ENCODE measurements at regions not wholly inside any gene's neighbourhood (a gene's known extent, or its start where the extent isn't known, plus 50 kb on each side); places are given as distances from the start of the nearest gene placed in this dataset.
"Not testable (repeated sequence)": the region's sequence is repeated elsewhere in the genome, so short reads cannot be mapped to it uniquely, and the experiment has no call there.

DNA sequence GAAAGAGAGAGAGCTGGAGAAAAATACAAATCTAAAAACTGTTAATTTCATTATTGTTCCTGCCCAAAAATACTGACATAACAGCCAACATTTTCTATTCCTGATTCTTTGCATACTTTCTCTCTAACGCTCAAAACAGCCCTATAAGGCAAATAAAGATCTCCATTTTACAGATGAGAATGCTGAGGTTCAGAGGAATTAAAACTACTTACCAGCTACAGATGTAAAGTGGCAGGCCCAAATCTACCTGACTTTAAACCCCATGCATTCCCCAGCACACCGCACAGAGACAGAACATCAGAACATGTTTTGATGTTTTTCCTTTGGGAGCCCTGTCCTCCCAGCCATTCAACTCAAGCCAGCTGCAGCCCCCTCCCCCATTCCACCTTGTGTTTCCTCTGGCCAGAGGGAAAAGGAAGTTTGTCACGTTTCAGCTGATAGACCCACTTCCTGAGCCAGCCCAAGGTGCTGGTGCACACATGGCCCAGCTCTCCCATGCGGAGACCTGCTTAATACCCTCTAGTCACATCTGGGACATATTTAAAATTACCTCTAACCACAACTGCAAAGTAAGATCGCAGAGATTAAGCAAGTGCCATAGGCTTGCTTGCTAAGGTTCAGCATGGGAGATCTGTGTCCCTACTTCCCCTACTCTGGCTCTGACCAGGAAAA lies 133.1 kb upstream of the NFIA start:
- DNase-seq: no peak

DNA sequence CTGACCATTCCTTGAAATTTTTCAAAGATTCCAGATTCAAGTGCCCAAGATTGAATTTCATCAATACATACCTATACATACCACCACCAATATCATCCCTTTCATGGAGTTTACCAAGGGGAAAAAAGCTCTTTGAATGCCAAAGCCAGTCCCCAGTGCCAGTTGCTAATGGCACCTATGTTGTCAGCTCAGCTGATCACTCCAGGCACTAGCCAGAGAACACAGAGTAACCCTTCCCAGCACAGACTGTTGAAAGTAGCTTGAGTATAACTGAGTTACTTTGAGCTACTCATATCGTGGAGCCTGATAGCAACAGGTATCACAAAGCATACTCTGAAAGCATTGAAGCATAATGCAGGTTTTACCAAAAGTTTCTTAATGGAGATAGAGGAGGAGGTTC lies 133.9 kb upstream of the NFIA start:
- peak; percentile 27 for DNase-seq

GRCh38 chr1:60947367-60947766 lies 135.0 kb upstream of the NFIA start:
- no peak for DNase-seq

GRCh38 chr1:60942896-60943638 lies 139.3 kb upstream of the NFIA start:
- DNase-seq: no peak

DNA sequence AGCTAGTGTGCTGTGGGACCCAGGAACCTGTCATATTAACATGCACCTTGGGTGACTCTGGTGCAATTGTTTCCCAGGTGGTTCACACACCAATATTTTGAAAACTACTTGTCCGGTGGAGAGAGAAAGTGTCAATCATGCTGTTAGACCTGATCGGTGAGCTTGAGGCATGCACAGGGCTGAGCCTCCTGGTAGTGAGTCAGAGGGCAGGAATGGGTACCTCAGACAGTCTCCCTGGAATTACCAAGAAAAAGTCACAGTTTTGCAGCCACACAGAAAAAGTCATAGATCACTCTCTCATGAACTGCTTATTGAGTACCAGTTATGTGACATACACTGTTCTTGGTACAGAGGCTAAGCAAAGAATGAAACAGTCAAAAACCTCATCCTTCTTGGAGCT lies 140.1 kb upstream of the NFIA start:
- no peak for DNase-seq

GRCh38 chr1:60940685-60941084 lies 141.7 kb upstream of the NFIA start:
- DNase-seq: not testable (repeated sequence)

- DNase-seq: no peak
These were observed 144.6 kb upstream of the NFIA start for GRCh38 chr1:60937720-60938119.

DNA sequence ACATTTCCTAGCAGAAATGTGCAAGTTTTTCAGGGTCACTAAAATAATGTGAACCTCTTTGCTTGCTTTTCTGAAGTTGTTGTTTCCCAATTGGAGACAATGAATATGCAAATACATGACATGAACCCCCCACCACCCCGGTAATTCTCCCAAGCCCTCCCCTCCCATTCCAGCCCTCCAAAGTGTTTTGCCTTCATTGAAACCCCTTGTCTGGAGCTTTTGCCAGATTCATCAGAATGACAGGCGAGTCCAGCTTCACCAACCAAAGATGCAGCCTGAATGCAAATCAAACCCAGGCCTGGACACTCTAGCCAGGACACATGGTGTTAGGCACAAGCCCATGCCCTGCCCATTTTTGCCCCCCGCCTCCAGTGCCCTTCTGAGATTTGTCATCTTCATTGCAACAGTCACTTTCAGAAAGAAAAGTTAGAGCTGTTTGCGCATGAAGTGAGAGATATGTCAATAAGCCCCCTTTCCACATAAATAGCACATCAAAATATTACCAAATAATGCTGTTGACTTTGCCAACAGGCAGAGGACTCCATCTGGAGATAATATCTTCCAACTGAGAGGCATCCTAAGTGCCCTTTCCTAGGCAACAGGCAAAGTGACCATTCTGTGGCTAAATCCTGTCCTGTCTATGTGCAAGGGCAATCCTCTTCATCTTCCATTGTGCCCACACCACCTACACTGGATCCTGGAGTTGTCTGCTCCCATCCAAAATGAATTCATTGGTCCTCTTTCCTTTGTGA lies 145.6 kb upstream of the NFIA start:
- no peak for DNase-seq

DNA sequence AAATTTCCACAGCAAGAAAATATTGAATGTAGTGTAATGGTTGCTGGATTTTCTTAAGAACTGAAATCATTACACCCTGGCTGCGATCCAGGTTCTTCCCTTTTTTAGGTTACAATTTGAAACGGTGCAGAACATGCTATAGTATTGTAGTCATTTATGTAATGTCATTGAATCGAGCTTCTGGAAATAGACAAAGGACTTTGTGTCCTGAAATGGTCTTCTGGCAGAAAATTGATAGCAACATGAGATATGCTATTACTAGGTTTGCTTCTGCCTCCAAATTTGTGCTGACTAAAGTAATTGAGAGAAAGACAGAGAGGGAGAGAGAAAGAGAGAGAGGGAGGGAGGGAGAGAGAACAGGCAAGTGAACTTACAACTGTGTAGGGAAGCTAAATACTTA lies 146.2 kb upstream of the NFIA start:
- peak; percentile 88 for DNase-seq

- peak; percentile 50 for DNase-seq
These were observed 146.7 kb upstream of the NFIA start for GRCh38 chr1:60935599-60936110.

DNA sequence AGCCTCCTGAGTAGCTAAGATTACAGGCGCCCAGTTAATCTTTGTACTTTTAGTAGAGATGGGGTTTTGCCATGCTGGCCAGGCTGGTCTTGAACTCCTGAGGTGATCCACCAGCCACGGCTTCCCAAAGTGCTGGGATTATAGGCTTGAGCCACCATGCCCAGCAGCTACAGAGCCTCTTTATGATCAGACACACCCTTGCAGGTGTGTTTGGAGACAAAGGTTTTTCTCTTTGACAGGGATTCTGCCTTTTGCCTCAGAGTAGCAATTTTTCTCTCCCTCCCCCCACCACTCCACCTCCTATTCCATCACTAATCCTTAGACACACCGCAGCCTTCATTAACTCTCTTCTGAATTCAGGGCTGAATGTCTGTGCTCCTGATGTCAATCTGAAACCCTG lies 152.2 kb upstream of the NFIA start:
- no peak for DNase-seq

GRCh38 chr1:60924964-60925798 lies 157.2 kb upstream of the NFIA start:
- DNase-seq: no peak

- DNase-seq: no peak
These were observed 158.2 kb upstream of the NFIA start for GRCh38 chr1:60924165-60924564.

DNA sequence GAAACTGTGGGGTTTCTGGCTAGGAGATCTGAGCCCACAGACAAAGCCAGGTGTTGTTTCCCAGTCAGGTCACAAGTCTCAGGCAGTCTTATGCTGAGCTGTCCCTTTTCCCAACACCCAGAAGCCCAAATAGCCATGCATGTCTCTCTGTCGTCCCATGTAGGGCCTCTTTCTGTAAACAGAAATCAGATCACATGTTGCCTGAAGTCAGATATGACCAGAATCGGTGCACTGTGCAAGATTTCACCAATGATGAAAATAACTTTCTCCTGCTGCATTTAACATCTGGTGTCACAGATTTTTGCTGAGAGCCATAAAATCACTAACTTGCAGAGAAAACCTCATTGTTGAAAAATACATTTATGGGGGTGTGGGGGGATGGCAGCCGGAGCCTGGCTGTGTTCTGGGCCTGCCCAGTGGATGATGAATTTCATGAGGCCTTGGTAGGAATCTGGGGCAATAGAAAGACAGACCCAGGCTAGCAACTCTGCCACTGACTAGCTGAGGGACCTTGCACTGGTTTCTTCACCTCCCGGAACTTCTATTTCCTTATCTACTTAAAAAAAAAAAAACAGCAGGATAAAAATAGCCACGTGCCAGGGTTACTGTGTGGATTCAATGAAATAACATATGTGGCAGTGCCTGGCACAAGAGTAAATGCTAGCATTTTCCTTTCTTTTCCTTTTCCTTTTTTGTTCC lies 158.8 kb upstream of the NFIA start:
- DNase-seq: no peak

DNA sequence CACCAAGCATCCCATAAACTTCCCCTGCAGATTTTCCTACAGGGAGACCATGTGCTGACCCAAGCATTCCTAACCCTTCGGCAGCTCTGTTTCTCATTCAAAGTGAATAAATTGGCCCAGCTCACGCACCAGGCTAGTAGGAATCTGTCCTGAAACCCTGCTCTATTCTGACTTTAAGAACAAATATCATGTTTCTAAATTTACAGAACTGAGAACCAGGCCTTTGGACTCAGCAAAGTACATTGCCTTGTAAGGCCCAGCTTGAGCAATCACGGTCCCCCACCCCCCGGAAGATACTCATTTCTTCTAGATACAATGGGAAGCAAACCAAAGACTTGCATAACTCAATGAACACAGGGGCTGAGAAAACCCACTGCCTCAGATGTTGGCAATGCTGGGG lies 160.1 kb upstream of the NFIA start:
- DNase-seq: peak; percentile 14

DNA sequence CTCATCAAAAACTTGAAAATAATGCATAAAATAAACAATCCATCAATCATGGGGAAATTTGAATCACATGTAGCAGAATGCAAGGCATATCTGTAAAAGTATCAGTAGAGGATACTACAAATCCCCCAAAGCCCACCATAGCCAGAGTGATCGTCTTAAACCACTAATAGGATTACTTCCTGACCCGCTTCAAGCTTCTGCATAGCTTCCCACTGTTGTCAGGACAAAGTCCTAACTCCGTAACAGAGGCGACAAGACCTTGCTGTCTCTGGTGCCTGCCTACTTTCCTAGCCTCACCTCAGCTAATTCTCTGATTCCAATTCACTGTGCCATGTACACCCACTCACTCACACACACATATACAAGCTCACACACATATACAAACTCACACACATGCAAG lies 161.2 kb upstream of the NFIA start:
- DNase-seq: no peak

GRCh38 chr1:60920561-60920960 lies 161.8 kb upstream of the NFIA start:
- no peak for DNase-seq

DNA sequence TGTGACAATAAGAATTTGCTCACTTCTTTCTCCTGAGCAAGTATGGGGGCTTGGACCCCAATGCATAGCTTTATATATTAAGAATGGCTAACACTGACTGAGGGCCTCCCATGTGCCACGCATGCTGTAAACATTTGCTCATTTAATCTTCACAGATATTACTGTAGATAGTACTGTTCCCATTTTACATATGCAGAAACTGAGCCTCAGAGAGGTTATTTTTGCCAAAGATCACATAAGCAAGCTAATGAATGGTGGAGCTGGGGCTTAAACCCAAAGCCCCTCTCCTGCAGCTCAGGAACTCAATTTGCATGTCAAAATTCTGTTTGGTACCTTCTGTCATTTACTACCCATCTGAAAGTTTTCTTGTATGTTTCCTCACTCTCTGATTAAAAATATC lies 163.5 kb upstream of the NFIA start:
- no peak for DNase-seq

- no peak for DNase-seq
These were observed 165.5 kb upstream of the NFIA start for GRCh38 chr1:60916906-60917305.

DNA sequence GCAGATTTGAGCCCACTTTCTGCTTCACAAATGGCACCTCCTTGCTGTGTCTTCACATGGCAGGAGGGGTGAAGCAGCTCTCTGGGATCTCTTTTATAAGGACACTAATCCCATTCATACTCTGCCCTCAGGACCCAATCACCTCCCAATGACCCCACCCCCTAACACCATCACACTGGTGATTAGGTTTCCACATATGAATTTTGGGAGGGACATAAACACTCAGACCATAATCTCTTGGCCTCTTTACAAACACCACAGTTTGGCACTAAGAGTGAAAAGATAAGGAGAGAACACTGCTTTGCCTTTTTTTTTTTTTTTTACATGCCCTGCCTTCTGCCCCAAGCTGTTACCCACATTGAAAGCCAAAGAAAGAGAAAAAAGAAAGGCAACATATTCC lies 166.2 kb upstream of the NFIA start:
- DNase-seq: no peak

DNA sequence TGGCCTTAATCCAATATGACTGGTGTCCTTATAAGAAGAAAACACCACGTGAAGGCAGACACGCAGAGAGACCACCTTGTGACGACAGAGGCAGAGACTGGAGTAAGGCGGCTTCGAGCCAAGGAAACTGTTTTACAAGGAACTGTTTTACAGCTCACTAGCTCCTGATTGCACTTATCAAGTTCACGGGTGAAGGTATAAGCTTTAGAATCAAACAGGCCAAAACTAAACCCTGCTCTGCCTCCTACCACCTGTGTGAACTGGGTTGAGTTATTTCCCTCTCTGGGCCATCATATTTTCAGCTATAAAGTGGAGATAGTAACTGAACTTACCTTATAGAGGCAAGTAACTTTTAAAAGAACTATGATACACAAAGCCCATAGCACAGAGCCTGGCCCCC lies 166.9 kb upstream of the NFIA start:
- no peak for DNase-seq

- DNase-seq: no peak
These were observed 167.4 kb upstream of the NFIA start for GRCh38 chr1:60914982-60915381.
